SK-N-SH (cell line): ENCODE measurements at regions not wholly inside any gene's neighbourhood (a gene's known extent, or its start where the extent isn't known, plus 50 kb on each side); places are given as distances from the start of the nearest gene placed in this dataset.

Source experiments
- CTCF ChIA-PET: fragments of 300-600, 350-600 bp; formaldehyde crosslinking; extraction: SDS; loops from one replicate; lab custom pipeline; 2021; lab: Yijun Ruan, JAX
- POLR2A ChIA-PET: fragments of 350-600 bp; sonication (Branson Sonifier 250); formaldehyde crosslinking; extraction: SDS; loops from one replicate; lab custom pipeline; 2020; ENCODE audit warnings: antibody characterized with exemption, inconsistent platforms; lab: Yijun Ruan, JAX
- DNase-seq: peaks from one replicate; pipeline ENCODE4 v3.0.0; 2012
- H2AFZ ChIP-seq: fragments of 200-600 bp; sonication (generic); 2 replicates; pipeline ENCODE4 v1.8.1; 2016; ENCODE audit warnings: antibody characterized with exemption, mild to moderate bottlenecking, low read depth
- H3F3A ChIP-seq: fragments of 200-600 bp; sonication (generic); replicated peaks from 2 replicates; pipeline ENCODE3; 2016; ENCODE audit warnings: antibody characterized with exemption, mild to moderate bottlenecking; ENCODE audit not compliant: insufficient read depth
- H3K27ac ChIP-seq, 2 experiments: fragments of 200-500 bp in 1 of 2; fragments of 200-600 bp in 1 of 2; sonication (Bioruptor generic) in 1 of 2; sonication (generic), shearing (Covaris generic) in 1 of 2; 2 replicates each; pipeline versions ENCODE4 v1.5.1 to v1.6.1; 2014 to 2016; ENCODE audit warnings: low read depth in 2 of 2, inconsistent platforms in 1 of 2, low read length in 1 of 2, mild to moderate bottlenecking in 1 of 2, mixed read lengths in 1 of 2
- H3K27me3 ChIP-seq: fragments of 200-600 bp; sonication (generic), shearing (Covaris generic); 2 replicates; pipeline ENCODE4 v1.6.1; 2016; ENCODE audit warnings: mixed run types; ENCODE audit not compliant: insufficient read depth
- H3K36me3 ChIP-seq, 2 experiments: fragments of 200-500 bp in 1 of 2; fragments of 200-600 bp in 1 of 2; sonication (Bioruptor generic) in 1 of 2; sonication (generic) in 1 of 2; replicated peaks in 1 of 2; 2 replicates each; pipeline versions ENCODE3 to v1.5.1; 2014 to 2016; ENCODE audit warnings: low read length in 1 of 2, mild to moderate bottlenecking in 1 of 2; ENCODE audit not compliant: insufficient read depth in 2 of 2, control insufficient read depth in 1 of 2
- H3K4me1 ChIP-seq, 2 experiments: fragments of 200-500 bp in 1 of 2; fragments of 200-600 bp in 1 of 2; sonication (Bioruptor generic) in 1 of 2; sonication (generic), shearing (Covaris generic) in 1 of 2; 2 replicates each; pipeline versions ENCODE4 v1.5.1 to v1.6.1; 2014 to 2016; ENCODE audit warnings: low read depth in 1 of 2, low read length in 1 of 2, mixed run types in 1 of 2; ENCODE audit not compliant: insufficient read depth in 2 of 2, control insufficient read depth in 1 of 2
- H3K4me2 ChIP-seq: fragments of 200-600 bp; sonication (generic), shearing (Covaris generic); 2 replicates; pipeline ENCODE4 v1.6.1; 2017; ENCODE audit warnings: mixed run types
- H3K4me3 ChIP-seq, 2 experiments: fragments of 200-500 bp in 1 of 2; fragments of 200-600 bp in 1 of 2; sonication (Bioruptor generic) in 1 of 2; sonication (generic), shearing (Covaris generic) in 1 of 2; 2 replicates each; pipeline versions ENCODE4 v1.5.1 to v1.8.1; 2014 to 2016; ENCODE audit warnings: low read depth in 2 of 2, inconsistent platforms in 1 of 2, low read length in 1 of 2, mild to moderate bottlenecking in 1 of 2, mixed read lengths in 1 of 2, moderate library complexity in 1 of 2
- H3K79me2 ChIP-seq: fragments of 200-600 bp; sonication (generic); 2 replicates; pipeline ENCODE4 v1.8.1; 2017; ENCODE audit warnings: mild to moderate bottlenecking; ENCODE audit not compliant: insufficient read depth
- H3K9ac ChIP-seq: fragments of 200-600 bp; sonication (generic); 2 replicates; pipeline ENCODE4 v1.6.1; 2017; ENCODE audit warnings: mixed run types
- H3K9me2 ChIP-seq: fragments of 200-600 bp; sonication (generic); 2 replicates; pipeline ENCODE4 v1.6.1; 2017; ENCODE audit warnings: mixed run types
- H3K9me3 ChIP-seq: fragments of 200-600 bp; sonication (generic); 2 replicates; pipeline ENCODE4 v1.6.1; 2017; ENCODE audit warnings: mixed run types, mild to moderate bottlenecking, moderate library complexity
- H4K20me1 ChIP-seq: fragments of 200-600 bp; sonication (generic); 2 replicates; pipeline ENCODE4 v1.6.1; 2017; ENCODE audit warnings: mild to moderate bottlenecking, mixed run types; ENCODE audit not compliant: insufficient read depth
- ELF1 ChIP-seq: IDR thresholded peaks from 2 replicates; pipeline ENCODE4 v1.4.0; 2012
- EZH2phosphoT487 ChIP-seq: fragments of 200-600 bp; sonication (generic); IDR thresholded peaks from 2 replicates; pipeline ENCODE4 v1.6.1; 2017; ENCODE audit warnings: low read depth, mixed run types, mild to moderate bottlenecking, antibody characterized with exemption, moderate library complexity, borderline replicate concordance
- FOXJ3 ChIP-seq: sonication (generic); formaldehyde crosslinking; IDR thresholded peaks from 2 replicates; pipeline ENCODE4 v1.5.1; 2020; ENCODE audit warnings: mild to moderate bottlenecking, missing genetic modification reagents
- FOXM1 ChIP-seq: IDR thresholded peaks from 2 replicates; pipeline ENCODE4 v1.4.0; 2012; ENCODE audit warnings: low read depth, mild to moderate bottlenecking
- GATA2 ChIP-seq: sonication (generic); formaldehyde crosslinking; IDR thresholded peaks from 2 replicates; pipeline ENCODE4 v1.5.0; 2020; ENCODE audit warnings: mild to moderate bottlenecking, missing genetic modification reagents
- MAX ChIP-seq: IDR thresholded peaks from 2 replicates; pipeline ENCODE4 v1.4.0; 2012; ENCODE audit warnings: low read depth
- MEF2A ChIP-seq: IDR thresholded peaks from 2 replicates; pipeline ENCODE4 v1.4.0; 2012; ENCODE audit warnings: low read depth, borderline replicate concordance
- MXI1 ChIP-seq: IDR thresholded peaks from 2 replicates; pipeline ENCODE4 v1.6.1; 2012; ENCODE audit warnings: mild to moderate bottlenecking, low read depth, low read length, improper control_type of control experiment
- NFIC ChIP-seq: IDR thresholded peaks from 2 replicates; pipeline ENCODE4 v1.4.0; 2012; ENCODE audit warnings: borderline replicate concordance
- PBX3 ChIP-seq: IDR thresholded peaks from 2 replicates; pipeline ENCODE4; 2012
- SIN3A ChIP-seq: IDR thresholded peaks from 2 replicates; pipeline ENCODE4 v1.6.1; 2012; ENCODE audit warnings: low read depth, mild to moderate bottlenecking, low read length, moderate library complexity, borderline replicate concordance
- TAF1 ChIP-seq: IDR thresholded peaks from 2 replicates; pipeline ENCODE4 v1.6.1; 2012; ENCODE audit warnings: low read depth, mild to moderate bottlenecking, low read length, moderate library complexity, borderline replicate concordance
- TEAD4 ChIP-seq: IDR thresholded peaks from 2 replicates; pipeline ENCODE4 v1.4.0; 2012; ENCODE audit warnings: mild to moderate bottlenecking, borderline replicate concordance; ENCODE audit not compliant: insufficient read depth
- USF1 ChIP-seq: IDR thresholded peaks from 2 replicates; pipeline ENCODE4 v1.4.0; 2012; ENCODE audit warnings: low read depth, borderline replicate concordance
- ZBTB33 ChIP-seq: IDR thresholded peaks from 2 replicates; pipeline ENCODE4 v1.4.0; 2012; ENCODE audit warnings: low read depth, borderline replicate concordance
- WGBS: methylation state at CpG from one replicate; pipeline ENCODE4 v1.1.6; 2017; ENCODE audit warnings: low lambda C conversion rate; 5-methylcytosine and 5-hydroxymethylcytosine counted together

- no peak for DNase-seq
- ChIA-PET CTCF (interaction anchor here (2.0 kb wide), 1 partner anchor 18 kb away, joined by 5 read pairs; no protein-coding TSS in a partner anchor), POLR2A (no interaction called here)
- H2AFZ ChIP-seq, result no peak overlapping the region
- H3K79me2 ChIP-seq, result no peaks in the 10 kb centered on the region
- no peak overlapping the region for H3K4me2 ChIP-seq
- no peak overlapping the region for H3K27ac ChIP-seq
- TF ChIP-seq NFIC (no peak), FOXJ3 (no peak), USF1 (no peak), GATA2 (CRISPR knock-in tag) (no peak), FOXM1 (no peak), ZBTB33 (no peak), TAF1 (no peak), MAX (no peak), TEAD4 (no peak), ELF1 (no peak), MEF2A (no peak), MXI1 (no peak), EZH2phosphoT487 (no peak), PBX3 (no peak), SIN3A (no peak)
- no peaks in the 10 kb centered on the region for H3K9me3 ChIP-seq
- no peak overlapping the region for H3K9ac ChIP-seq
- no peaks in the 10 kb centered on the region for H3K36me3 ChIP-seq
- 35% methylated on average over 3 of the region's 3 CpGs for WGBS
- no peaks in the 10 kb centered on the region for H3F3A ChIP-seq
- no peak overlapping the region for H3K4me3 ChIP-seq
- H4K20me1 ChIP-seq, result no peaks in the 10 kb centered on the region
- no peaks in the 10 kb centered on the region for H3K9me2 ChIP-seq
- H3K4me1 ChIP-seq, result peaks cover 0 to 9% of the 10 kb centered on the region in 2 experiments; a peak in 1 of 4 replicates
- peaks cover 17% of the 10 kb centered on the region; the same call in 1 of the 2 replicates for H3K27me3 ChIP-seq
Observed at GRCh38 chr15:77803487-77803886, 170.8 kb upstream of the LINGO1 start.
